GM12874 (cell line): ENCODE measurements at regions not wholly inside any gene's neighbourhood (a gene's known extent, or its start where the extent isn't known, plus 50 kb on each side); places are given as distances from the start of the nearest gene placed in this dataset.

Source experiments
- TF ChIP-seq, protein P1 (sequence below): IDR thresholded peaks from 2 replicates; pipeline ENCODE4 v1.5.1; 2011; ENCODE audit warnings: low read depth, mild to moderate bottlenecking, control low read depth, low read length, moderate library complexity; ENCODE audit not compliant: insufficient read depth

DNA sequence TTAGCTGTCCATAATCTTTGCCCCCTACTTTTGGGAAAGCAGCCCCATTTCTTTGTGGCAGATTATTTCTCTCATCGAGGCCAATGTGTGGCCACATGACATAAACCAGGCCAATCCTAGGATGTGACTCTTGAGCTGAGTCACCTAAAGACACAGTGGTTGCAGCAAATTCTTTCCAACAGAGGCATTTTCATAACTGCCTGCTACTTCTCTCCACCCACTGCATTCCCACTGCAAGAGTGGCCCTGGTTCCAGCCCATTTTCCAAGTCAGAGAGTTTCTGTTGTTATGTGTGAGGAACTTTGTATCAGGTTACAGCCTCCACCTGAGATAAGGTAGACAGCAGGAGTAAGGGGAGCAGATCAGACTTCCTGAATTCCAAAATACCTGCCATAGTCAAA, 195.2 kb downstream of the RGS9 start:
- TF ChIP-seq, protein P1, sequence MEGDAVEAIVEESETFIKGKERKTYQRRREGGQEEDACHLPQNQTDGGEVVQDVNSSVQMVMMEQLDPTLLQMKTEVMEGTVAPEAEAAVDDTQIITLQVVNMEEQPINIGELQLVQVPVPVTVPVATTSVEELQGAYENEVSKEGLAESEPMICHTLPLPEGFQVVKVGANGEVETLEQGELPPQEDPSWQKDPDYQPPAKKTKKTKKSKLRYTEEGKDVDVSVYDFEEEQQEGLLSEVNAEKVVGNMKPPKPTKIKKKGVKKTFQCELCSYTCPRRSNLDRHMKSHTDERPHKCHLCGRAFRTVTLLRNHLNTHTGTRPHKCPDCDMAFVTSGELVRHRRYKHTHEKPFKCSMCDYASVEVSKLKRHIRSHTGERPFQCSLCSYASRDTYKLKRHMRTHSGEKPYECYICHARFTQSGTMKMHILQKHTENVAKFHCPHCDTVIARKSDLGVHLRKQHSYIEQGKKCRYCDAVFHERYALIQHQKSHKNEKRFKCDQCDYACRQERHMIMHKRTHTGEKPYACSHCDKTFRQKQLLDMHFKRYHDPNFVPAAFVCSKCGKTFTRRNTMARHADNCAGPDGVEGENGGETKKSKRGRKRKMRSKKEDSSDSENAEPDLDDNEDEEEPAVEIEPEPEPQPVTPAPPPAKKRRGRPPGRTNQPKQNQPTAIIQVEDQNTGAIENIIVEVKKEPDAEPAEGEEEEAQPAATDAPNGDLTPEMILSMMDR: no peak

DNA sequence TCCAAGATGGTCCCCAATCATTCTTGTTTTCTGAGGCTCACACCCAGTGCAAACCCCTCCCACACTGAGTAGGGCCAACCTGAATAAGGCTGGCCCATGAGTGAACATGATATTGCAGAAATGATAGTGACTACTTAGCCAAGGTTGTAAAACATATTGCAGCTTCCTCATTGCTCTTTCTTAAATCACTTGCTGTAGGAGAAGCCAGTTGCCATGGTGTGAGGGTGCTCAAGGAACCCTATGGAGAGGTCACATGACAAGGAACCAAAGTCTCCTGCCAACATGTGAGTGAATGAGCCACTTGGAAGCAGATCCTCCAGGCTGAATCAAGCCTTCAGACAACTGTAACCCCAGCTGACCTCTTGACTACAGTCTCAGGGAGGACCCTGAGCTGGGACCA, 191.4 kb downstream of the RGS9 start:
- TF ChIP-seq, protein P1: no peak

DNA sequence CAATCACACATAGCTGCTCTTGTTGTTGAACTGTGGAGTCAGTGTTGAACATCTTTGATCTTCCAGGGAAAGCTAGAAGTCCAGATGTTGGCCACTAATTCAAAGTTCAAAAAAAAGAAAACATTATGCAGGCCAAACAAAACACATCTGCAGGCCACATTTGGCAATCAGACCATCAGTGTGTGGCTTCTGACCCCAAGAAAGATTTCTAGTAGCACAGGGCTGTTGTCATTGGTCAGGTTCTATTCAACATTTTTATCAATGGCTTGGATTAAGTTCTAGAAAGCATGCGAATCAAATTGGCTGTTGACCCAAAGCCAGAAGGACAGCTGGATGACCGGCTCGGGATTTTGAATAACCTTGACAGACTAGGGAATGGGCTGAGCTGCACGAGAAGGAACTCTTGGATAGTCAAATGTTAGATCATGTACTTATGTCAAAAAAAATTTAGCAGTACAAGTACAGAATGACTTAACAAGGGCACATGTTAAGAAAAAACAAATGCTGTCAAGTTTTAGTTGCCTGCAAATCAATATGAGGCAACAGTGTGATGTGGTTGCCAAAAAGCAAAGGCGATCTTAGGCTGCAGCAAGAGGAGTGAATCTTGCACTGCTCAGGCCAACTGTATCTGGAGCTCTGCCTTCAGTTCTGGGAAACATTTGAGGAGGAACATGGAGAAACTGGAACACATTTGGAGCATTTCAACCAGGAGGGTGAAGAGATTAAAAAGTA, 187.6 kb downstream of the RGS9 start:
- TF ChIP-seq, protein P1: no peak

DNA sequence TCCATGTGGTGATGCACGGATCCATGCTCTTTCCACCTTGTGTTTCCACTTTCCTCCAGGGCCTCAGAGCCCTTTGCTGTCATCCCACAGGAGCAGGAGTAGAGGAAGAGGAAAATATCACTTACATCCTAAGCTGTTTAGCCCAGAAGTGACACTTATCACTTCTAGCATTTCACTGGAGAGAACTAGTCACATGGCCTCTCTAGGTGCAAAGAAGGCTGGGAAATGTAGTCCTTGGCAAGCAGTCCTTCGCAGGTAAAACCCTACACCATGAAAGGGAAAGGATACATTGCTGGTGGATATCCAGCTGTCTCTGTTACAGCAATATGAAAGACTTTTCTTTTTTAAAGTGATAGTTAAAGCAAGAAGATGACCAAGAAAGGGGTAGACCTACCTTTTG, 185.9 kb downstream of the RGS9 start:
- TF ChIP-seq, protein P1: no peak

DNA sequence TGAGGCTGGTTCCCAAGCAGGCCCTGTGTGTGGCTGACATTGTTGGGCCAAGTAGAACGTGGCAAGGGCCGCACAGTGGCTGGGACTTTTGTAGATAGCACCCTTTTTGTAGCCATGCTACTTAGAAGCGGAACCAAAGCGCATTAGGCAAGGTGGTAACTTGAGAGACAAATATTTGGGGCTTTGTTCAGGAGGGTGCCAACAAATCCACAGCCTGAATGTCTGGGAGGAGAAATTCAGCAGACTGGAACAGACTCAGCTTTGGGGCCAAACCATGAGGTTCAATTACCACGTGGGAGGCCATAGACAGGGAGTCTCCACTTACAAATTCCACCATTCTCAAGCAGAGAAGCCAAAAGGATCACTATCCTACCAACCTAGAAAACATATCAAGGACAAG, 183.7 kb downstream of the RGS9 start:
- TF ChIP-seq, protein P1: no peak

DNA sequence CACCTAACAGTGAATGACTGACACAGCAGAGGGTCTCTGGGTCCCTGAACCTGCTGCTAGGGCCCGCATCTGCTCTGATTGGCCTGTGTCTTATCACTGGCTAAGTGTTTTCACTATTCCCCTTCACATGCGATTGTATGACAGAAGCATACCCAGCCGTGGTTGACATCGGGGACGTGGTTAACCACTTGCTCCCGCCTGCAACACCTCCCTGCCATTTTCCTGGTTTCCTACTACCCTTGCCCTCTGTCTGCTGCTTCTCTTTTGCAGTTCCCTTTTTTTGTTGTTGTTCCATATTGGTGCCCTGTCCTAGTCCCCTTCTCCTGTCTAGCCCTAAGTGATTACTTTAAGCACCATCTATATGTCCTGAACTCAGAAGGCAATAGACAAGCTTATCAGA, 177.0 kb downstream of the RGS9 start:
- TF ChIP-seq, protein P1: no peak

DNA sequence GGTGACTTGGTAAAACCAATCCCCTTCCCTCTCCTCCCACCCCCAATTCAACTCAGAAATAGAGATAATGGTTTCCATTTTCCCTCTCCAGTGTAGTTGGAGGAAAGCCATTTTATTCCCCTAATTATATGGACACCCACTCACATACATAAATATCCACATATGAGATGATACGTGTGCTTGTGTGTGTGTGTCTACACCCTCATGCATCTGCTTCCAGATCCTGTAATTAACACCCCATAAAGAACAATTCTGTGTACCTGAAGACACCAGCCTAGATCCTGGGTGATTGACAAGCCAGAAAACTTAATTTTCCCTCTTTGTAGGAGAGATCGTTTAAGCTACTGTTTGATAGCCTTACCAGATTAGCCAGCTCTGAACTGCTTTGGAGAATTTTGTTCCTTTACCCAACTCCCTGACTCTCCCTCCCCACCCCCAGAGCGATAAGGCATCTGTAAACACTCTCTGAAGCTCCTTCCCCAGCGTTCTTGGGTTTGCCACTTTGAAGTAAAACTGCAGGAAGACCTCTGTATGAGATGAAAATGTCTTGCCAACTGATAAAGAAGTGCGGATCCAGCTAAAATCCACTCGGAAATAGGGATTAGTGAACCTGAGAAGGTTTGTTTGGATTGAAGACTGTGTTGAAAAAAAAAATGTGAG, 175.7 kb downstream of the RGS9 start:
- TF ChIP-seq, protein P1: no peak
